ENCODE measurements at regions not wholly inside any gene's neighbourhood (a gene's known extent, or its start where the extent isn't known, plus 50 kb on each side); places are given as distances from the start of the nearest gene placed in this dataset.

GRCh38 chr15:70158309-70159000 is 60.7 kb upstream of the TLE3 start:
- DNase-seq (ENCODE audit: low read depth), result no peak

GRCh38 chr15:70156671-70157271 is 59.1 kb upstream of the TLE3 start:
- no peak for DNase-seq (ENCODE audit: low read depth)

- DNase-seq (ENCODE audit: low read depth), result no peak
Observed at GRCh38 chr15:70154718-70155347, 57.1 kb upstream of the TLE3 start.

GRCh38 chr15:70153921-70154717 is 56.4 kb upstream of the TLE3 start:
- no peak for DNase-seq (ENCODE audit: low read depth)

GRCh38 chr15:70152070-70152480 is 54.4 kb upstream of the TLE3 start:
- no peak for DNase-seq (ENCODE audit: low read depth)

- no peak for DNase-seq (ENCODE audit: low read depth)
Observed at GRCh38 chr15:70151462-70151861, 53.7 kb upstream of the TLE3 start.

- DNase-seq (ENCODE audit: low read depth), result no peak
Observed at GRCh38 chr15:70151003-70151402, 53.3 kb upstream of the TLE3 start.

GRCh38 chr15:70150405-70150747 is 52.7 kb upstream of the TLE3 start:
- no peak for DNase-seq (ENCODE audit: low read depth)

GRCh38 chr15:70149667-70150404 is 52.1 kb upstream of the TLE3 start:
- DNase-seq (ENCODE audit: low read depth), result no peak

GRCh38 chr15:70147778-70148177 is 50.1 kb upstream of the TLE3 start:
- DNase-seq (ENCODE audit: low read depth), result no peak

Data from stimulated activated CD8-positive, alpha-beta memory T cell treated with anti-CD3 and anti-CD28 coated beads, Interleukin-4, amount 100 ng/mL, for 24 hours (primary cell).